GM19025 (cell line): ENCODE measurements at regions not wholly inside any gene's neighbourhood (a gene's known extent, or its start where the extent isn't known, plus 50 kb on each side); places are given as distances from the start of the nearest gene placed in this dataset.
"Not testable (repeated sequence)": the region's sequence is repeated elsewhere in the genome, so short reads cannot be mapped to it uniquely, and the experiment has no call there.

Source experiments
- ATAC-seq: cut with Tn5 transposase; IDR thresholded peaks from one replicate; pipeline ENCODE4 v1.9.1; 2021; ENCODE audit warnings: mild to moderate bottlenecking, low read depth, moderate library complexity; ENCODE audit not compliant: unreplicated experiment

- no peak for ATAC-seq
Measured at GRCh38 chr5:14054965-14055963, 87.9 kb upstream of the TRIO start.

- no peak for ATAC-seq
Measured at GRCh38 chr5:14054111-14054854, 88.9 kb upstream of the TRIO start.

GRCh38 chr5:14050821-14051220 lies 92.3 kb upstream of the TRIO start:
- no peak for ATAC-seq

DNA sequence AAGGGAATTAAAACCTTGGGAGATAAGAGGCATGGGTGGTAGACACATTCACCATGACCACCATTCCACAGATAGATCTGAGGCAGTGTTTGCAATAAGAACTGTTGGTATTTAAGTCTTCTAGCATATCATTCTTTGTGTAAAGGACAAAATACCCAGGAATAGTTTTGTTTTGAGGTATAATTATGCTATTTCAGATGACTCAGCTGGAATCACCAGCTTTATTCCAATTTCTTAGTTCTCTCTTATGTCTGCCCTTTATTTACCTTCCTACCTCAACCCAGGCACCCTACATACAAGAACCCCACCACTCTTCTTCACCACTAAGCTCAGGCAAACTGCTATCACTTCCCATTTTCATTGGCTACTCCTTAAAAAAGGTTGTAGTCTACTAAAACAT lies 94.7 kb upstream of the TRIO start:
- no peak for ATAC-seq

DNA sequence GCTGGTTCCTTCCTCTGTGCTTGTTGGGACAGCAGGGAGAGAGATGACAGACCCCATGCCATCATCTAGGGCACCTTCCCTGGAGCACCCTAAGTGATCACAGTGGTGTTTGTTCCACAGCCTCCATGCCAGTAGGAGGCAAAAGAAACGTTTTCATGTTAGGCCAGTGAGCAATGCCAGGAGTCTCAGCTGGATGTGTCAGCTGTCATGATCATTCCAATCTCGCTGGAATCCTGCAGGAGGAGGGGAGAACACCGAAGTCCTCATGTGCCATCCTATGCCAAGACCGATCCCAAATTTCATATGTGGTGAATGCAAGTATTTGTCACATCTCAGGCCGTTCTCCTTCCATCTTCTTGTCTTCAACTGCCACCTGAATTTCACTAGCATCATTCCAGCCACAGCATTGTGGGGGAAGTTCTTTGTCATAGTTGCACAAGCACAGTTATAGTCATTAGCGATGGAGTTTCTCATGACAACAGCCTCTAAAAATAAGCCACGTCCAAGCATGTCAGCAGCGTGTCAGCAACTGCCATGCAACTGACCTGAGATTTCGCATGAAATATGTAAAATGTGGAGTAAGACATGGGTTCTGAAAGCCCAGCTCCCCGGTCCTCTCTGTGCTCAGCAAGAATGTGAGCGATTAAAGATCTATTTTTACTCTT lies 97.2 kb upstream of the DNAH5 start:
- no peak for ATAC-seq

DNA sequence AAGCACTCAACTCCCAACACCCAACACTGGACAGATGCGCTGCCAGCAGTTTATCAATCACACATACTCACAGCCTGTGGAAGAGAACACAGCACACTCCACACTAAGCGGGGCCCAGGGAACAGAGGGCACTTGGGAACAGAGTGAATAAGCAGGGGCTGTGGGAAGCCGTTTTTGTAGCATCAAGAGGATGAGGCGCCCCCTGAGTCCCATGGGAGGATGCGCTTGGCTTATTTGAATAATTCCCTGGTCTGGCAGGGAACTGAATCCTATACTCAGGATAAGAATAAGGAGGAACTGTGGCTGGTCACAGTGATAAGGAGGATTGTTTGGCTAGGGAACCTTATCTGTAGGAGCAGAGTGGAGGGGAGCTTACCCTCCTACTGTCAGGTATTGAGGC lies 96.1 kb upstream of the DNAH5 start:
- ATAC-seq, result no peak

DNA sequence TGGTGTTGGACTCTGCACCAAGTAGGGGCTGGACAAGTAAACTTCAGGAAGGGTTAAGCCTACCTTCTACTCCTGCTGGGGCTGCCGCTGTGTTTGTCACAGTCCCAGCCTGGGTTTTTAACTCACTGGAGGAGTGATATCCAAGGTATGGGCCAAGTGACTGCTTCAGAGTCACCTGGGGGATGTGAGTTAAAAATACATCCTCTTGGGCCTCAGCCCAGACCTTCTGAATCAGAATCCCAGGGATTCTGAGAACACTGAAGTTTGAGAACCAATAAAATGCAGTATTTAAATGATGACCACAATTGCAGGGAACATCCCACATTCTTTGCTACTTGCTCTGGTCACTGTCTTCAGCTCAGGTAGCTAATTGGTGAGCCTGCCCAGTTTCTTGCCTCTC lies 95.1 kb upstream of the DNAH5 start:
- ATAC-seq, result no peak

DNA sequence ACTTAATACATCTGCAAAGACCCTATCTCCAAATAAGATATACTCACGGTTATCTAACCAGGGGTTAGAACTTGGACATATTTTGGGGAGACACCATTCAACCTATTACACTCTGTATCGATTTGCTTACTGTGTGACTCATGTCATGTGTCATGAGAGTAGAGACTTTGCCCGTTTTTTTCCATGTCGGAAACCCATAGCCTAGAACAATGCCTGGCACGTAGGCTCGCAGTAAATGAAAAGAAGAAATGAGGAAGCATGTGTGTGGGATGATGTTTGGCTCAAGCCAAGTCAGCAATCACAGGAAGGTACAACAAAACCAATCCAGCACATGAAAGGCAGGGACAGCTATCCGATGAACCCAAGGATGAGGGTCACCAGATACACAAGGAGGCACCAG lies 94.6 kb upstream of the DNAH5 start:
- ATAC-seq, result no peak

DNA sequence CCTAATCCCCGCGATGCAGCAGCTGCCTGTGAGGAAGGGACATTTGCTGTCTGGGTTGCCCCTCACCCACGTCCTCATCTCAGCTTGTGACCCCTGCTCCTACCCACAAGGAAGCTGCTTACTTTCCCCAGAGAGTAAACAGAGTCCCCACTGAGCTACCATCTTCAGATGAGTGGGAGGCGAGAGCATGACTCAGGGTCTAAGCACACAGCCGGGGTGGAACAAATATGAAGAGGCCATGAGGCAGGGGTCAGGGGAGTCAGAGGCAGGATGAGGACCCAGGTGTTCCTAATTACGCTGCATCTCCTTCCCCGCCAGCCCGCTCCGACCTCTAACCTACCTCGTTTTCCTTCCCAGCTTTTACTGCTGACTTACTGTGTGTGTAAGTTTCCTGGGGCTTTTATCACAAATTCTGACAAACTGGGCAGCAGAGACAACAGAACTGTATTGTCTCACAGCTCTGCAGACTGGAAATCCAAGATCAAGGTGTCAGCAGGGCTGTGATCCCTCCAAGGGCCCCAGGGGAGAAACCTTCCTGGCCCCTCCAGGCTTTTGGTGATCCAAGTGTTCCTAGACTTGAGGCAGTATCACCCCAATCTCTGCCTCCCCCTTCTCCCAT lies 94.0 kb upstream of the DNAH5 start:
- no peak for ATAC-seq

GRCh38 chr5:14036947-14037346 lies 92.5 kb upstream of the DNAH5 start:
- no peak for ATAC-seq

DNA sequence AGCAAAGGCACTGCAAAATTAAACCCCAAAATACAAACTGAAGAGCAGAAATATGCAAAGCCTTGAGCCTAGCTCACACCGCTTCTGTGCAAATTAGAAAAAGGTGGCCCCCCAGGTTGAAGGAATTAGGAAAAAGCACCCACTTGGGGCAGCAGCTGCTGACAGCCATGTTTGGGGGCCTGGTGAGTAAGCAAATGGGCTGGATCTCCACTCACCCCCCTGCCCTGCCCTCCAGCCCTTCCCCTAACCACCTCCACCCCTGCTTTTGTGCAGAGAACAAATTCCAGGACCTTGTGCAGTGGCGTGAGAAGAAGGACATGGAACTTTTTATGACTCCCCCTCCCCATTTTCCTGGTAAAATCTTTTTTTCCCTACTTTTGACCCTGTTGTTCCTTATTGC lies 92.0 kb upstream of the DNAH5 start:
- no peak for ATAC-seq

DNA sequence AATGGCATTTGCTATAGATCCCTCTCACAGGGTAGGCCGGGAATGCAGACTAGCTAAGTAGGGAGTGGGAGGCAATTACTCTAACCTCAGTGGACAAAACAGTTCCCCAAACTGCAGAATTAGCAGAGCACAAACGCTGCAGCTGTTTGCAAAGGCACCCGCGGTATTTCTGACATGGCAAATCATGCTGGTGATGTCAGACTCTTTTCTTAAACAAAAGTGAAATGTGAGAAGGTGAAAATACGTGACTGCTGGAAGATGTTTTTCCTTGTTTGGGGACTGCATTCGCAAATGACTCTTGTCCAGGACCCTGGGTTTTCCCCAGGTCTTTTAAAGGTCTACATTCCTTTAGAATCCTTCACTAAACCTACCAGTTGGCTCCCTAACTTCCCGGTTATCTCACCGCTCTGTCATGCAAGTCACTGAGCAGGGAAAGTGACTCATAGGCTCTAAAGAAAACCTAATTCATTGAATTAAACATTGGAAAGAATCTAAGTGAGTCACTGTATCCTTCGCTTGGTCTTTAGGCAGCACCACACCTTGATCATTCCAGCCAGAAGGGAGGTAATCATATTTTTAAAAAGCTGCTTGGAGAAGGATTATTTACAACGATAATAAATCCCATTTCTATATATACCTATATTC lies 91.5 kb upstream of the DNAH5 start:
- ATAC-seq, result no peak

DNA sequence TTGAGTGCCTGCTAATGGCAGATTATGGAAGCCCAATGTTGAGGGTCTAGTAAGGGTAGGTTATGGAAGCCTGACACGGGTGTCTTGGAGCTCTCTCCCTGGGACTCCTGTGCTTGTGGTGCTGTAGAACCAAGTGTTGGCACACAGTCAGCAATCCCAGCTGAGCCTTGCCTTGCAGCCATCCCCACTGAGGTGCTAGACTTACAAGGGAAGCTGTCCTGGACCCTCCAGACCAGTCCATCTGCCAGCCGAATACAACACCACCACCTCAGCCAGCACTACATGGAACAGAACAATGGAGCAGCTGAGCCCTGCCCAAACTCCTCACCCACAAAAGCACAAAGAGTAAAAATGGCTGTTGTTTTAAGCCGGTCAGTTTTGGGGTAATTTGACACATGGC lies 90.5 kb upstream of the DNAH5 start:
- no peak for ATAC-seq

DNA sequence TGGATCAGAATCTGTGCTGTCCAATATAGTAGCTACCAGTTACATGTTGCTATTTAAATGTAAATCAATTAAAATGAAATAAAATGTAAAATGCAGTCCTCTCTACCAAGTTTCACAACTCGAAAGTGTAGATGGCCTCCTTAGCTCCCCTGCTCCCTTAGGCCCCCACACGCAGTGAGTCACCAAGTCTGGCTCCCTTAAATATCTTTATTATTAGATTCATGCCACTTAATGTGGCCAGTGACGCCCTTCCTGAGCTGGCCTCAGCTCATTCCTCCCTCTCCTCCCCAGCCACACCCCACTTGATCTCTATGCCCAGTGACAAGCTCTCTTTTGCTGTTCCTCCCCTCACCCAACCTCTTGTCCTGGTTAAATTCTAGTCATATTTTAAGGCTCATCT lies 88.4 kb upstream of the DNAH5 start:
- no peak for ATAC-seq

- no peak for ATAC-seq
Measured at GRCh38 chr5:14028938-14029584, 84.6 kb upstream of the DNAH5 start.

- ATAC-seq, result no peak
Measured at GRCh38 chr5:14028188-14028587, 83.7 kb upstream of the DNAH5 start.

DNA sequence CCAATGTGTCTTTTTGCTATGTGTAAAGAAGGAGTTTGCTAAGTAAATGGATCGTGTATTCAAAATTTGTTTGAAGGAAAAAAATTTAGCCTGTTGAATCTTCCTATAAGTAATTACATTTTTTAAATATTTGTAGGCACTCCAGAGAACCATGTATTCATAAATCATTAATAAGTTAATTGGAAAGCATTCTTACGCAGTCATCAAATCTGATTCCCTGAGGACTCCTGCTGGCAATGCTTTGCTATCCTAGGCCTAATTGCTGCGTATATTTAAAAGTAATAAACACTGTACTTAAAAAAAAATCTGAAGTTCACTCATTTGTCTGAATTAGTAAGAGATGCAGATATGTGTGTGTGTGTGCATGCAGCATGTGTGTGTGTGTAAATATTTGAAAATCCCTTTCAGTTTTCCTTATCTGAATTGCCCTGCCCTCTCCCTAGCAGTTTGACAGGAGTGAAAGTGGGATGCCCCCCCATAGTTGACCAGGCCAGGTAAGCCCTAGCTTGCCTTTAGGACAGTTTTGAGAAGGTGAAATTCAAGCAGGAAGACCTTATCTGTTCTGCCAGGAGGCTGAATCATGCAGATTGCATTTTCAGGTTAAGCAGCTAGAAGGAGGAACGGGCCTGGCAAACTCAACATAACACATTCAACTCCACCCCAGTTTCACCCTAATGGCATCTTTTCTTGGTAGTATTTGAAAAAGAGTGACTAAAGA lies 81.2 kb upstream of the DNAH5 start:
- ATAC-seq, result no peak

- ATAC-seq, result no peak
Measured at GRCh38 chr5:14022971-14023370, 78.5 kb upstream of the DNAH5 start.

GRCh38 chr5:14020944-14021343 lies 76.5 kb upstream of the DNAH5 start:
- ATAC-seq, result not testable (repeated sequence)
